Chondrocyte (in vitro differentiated cells): ENCODE measurements at regions not wholly inside any gene's neighbourhood (a gene's known extent, or its start where the extent isn't known, plus 50 kb on each side); places are given as distances from the start of the nearest gene placed in this dataset.
"Not testable (repeated sequence)": the region's sequence is repeated elsewhere in the genome, so short reads cannot be mapped to it uniquely, and the experiment has no call there.

Source experiments
- DNase-seq: peaks from one replicate; pipeline ENCODE4 v3.0.0; 2021; ENCODE audit warnings: mixed read lengths, low spot score
- H3K27ac Mint-ChIP-seq: one replicate; pipeline ENCODE4 v1.8.0; 2021; ENCODE audit warnings: mild to moderate bottlenecking, moderate library complexity, mixed read lengths; ENCODE audit not compliant: unreplicated experiment
- H3K27me3 Mint-ChIP-seq: 2 replicates; pipeline ENCODE4 v1.8.0; 2021; ENCODE audit warnings: low read depth, mixed read lengths
- H3K36me3 Mint-ChIP-seq: 2 replicates; pipeline ENCODE4 v1.8.0; 2021; ENCODE audit warnings: low read depth, mixed read lengths
- H3K4me1 Mint-ChIP-seq: 2 replicates; pipeline ENCODE4 v1.8.0; 2021; ENCODE audit warnings: low read depth, mild to moderate bottlenecking, mixed read lengths
- H3K4me3 Mint-ChIP-seq: one replicate; pipeline ENCODE4 v1.8.0; 2021; ENCODE audit warnings: mild to moderate bottlenecking, moderate library complexity, mixed read lengths; ENCODE audit not compliant: unreplicated experiment
- H3K9me3 Mint-ChIP-seq: 2 replicates; pipeline ENCODE4 v1.8.0; 2021; ENCODE audit warnings: low read depth, mixed read lengths
- TF ChIP-seq, protein P1 (sequence below): fragments of 200-600 bp; sonication (generic); IDR thresholded peaks from 2 replicates; pipeline ENCODE4 v1.5.0; 2021; ENCODE audit warnings: antibody characterized with exemption, mild to moderate bottlenecking, moderate library complexity

DNA sequence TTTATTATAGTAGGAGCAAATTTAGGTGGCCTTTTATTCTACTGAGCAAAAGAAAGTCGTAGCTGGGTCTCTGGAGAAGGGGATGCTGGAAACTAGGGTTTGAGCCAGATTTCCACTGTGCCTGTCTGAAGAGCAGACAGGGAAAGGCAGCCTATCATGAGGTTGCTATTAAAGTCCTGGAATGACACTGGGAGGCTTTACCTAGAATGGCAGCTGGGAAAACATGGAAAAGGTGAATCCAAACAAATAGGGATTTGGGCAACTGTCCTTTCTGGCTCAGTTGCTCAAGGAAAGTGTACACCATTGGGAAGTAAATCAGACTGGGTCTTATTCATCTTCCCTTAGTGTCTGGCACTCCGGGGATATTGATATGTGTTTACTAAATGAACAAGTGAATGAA, 154.6 kb downstream of the MTX2 start:
- no peak for DNase-seq
- peaks cover 12% of the 10 kb centered on the region for H3K27me3 Mint-ChIP-seq
- peaks cover 3% of the 10 kb centered on the region for H3K9me3 Mint-ChIP-seq
- TF ChIP-seq, protein P1, sequence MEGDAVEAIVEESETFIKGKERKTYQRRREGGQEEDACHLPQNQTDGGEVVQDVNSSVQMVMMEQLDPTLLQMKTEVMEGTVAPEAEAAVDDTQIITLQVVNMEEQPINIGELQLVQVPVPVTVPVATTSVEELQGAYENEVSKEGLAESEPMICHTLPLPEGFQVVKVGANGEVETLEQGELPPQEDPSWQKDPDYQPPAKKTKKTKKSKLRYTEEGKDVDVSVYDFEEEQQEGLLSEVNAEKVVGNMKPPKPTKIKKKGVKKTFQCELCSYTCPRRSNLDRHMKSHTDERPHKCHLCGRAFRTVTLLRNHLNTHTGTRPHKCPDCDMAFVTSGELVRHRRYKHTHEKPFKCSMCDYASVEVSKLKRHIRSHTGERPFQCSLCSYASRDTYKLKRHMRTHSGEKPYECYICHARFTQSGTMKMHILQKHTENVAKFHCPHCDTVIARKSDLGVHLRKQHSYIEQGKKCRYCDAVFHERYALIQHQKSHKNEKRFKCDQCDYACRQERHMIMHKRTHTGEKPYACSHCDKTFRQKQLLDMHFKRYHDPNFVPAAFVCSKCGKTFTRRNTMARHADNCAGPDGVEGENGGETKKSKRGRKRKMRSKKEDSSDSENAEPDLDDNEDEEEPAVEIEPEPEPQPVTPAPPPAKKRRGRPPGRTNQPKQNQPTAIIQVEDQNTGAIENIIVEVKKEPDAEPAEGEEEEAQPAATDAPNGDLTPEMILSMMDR, result no peak
- no peak overlapping the region for H3K27ac Mint-ChIP-seq
- no peak overlapping the region for H3K4me3 Mint-ChIP-seq
- no peaks in the 10 kb centered on the region for H3K36me3 Mint-ChIP-seq
- peaks cover 19% of the 10 kb centered on the region for H3K4me1 Mint-ChIP-seq

DNA sequence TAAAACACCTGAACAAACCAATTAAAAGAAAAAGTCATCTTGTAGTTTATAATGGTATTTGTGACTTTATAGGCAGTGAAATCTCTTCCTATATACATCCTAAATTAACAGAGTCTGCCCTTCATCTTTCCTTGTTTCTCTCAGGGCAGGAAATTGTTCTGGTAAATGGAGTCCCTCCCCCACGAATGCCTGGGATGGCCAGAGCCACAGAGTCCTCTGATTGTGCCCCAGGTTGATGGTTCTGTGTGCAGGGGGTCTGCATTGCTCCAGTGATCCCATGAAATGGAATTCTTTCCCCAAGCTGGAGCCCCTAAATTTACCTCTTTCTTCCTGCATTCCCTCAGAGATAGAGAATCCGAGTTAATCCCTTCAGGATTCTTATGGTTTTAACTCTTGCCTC, 155.5 kb downstream of the MTX2 start:
- H3K36me3 Mint-ChIP-seq, result no peaks in the 10 kb centered on the region
- H3K4me3 Mint-ChIP-seq, result no peak overlapping the region
- peaks cover 3% of the 10 kb centered on the region for H3K9me3 Mint-ChIP-seq
- TF ChIP-seq, protein P1, result no peak
- peaks cover 10% of the 10 kb centered on the region for H3K4me1 Mint-ChIP-seq
- peaks cover 16% of the 10 kb centered on the region for H3K27me3 Mint-ChIP-seq
- DNase-seq, result no peak
- no peak overlapping the region for H3K27ac Mint-ChIP-seq

DNA sequence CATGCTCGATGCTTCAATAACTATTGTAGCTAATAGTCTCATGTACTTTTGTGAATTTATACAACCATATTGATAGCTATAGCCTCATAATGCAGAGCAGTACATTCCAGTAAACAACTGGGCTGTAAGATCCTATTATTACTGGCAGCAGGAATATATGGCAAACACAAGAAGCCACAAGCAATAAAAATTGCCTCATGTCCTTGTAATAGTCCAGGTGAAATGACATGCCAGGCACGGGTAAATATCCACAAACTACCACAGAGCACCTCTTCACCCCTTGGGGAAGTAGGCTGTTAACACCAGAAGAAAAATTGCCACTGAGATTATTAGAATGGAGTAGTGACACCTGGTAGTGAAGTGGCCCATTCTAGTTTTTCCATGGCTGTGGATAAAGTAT, 158.3 kb downstream of the MTX2 start:
- H3K27ac Mint-ChIP-seq, result no peak overlapping the region
- peaks cover 3% of the 10 kb centered on the region for H3K9me3 Mint-ChIP-seq
- H3K4me1 Mint-ChIP-seq, result no peaks in the 10 kb centered on the region
- no peaks in the 10 kb centered on the region for H3K36me3 Mint-ChIP-seq
- no peak overlapping the region for H3K4me3 Mint-ChIP-seq
- H3K27me3 Mint-ChIP-seq, result peaks cover 16% of the 10 kb centered on the region
- no peak for DNase-seq
- TF ChIP-seq, protein P1, result no peak

DNA sequence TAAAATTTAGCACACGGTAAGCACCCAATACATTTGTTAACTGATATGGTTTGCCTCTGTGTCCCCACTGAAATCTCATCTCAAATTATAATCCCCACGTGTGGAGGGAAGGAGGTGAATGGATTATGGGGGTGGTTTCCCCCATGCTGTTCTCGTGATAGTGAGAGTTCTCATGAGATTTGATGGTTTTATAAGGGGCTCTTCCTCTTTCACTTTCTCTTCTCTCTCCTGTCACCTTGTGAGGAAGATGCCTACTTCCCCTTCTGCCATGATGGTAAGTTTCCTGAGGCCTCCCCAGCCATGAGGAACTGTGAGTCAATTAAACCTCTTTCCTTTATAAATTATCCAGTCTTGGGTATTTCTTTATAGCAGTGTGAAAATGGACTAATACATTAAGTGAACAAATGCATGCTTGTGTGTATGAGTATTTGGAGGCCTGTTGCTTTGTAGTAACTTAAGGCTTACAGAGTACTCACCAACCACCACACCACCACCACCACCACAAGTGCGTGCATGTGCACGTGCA, 159.8 kb downstream of the MTX2 start:
- H3K27ac Mint-ChIP-seq, DNase-seq, H3K4me3 Mint-ChIP-seq, H3K36me3 Mint-ChIP-seq, H3K9me3 Mint-ChIP-seq, H3K4me1 Mint-ChIP-seq: not testable (repeated sequence)
- peaks cover 16% of the 10 kb centered on the region for H3K27me3 Mint-ChIP-seq

DNA sequence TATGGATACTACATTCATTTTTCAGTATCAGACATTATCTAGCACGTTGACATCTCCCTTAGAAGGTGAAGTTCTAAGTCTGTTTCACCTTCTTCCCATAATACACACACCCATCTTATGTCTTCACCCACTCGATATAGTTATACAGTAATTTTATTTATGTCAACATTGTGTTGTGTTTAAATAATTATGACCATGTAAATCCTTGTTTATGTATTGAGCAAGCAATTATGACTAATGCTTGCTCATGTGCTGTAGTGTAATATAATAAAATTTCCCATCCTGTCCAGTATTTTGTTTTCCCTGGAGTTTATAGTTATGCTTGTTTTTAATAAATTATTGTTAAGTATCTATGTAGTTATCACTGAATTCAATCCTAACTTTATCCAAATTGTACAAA, 163.2 kb downstream of the MTX2 start:
- Mint-ChIP-seq H3K4me3 (no peak overlapping the region), H3K4me1 (no peaks in the 10 kb centered on the region), H3K36me3 (no peaks in the 10 kb centered on the region), H3K9me3 (peaks cover 8% of the 10 kb centered on the region), H3K27me3 (peaks cover 15% of the 10 kb centered on the region), H3K27ac (no peak overlapping the region)
- DNase-seq, result no peak
- TF ChIP-seq, protein P1, result no peak

DNA sequence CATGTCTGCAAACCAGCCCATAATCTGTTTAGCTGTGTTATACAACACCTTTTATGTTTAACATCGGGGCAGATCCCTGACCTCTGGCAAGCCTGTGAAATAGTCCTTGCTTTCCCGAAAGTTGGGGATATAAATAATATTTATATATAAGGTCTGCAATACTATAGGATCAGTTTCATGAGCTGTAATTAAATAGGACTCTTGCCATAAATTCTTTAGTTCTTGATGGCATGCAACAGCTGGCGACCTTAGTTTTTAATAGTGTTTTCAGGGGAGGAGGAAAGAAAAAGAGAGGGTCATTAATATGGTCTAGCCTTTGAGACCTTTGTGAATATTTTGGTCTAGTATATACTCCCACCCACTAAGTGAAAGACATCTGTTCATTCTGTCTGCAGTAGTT, 166.5 kb downstream of the MTX2 start:
- peaks cover 8% of the 10 kb centered on the region for H3K9me3 Mint-ChIP-seq
- no peaks in the 10 kb centered on the region for H3K4me1 Mint-ChIP-seq
- no peaks in the 10 kb centered on the region for H3K36me3 Mint-ChIP-seq
- TF ChIP-seq, protein P1, result no peak
- peaks cover 6% of the 10 kb centered on the region for H3K27me3 Mint-ChIP-seq
- no peak for DNase-seq
- no peak overlapping the region for H3K27ac Mint-ChIP-seq
- H3K4me3 Mint-ChIP-seq, result no peak overlapping the region
